ENCODE measurements at regions not wholly inside any gene's neighbourhood (a gene's known extent, or its start where the extent isn't known, plus 50 kb on each side); places are given as distances from the start of the nearest gene placed in this dataset.

GRCh38 chr10:118237930-118238329, 104.2 kb downstream of the FAM204A start:
- TF ChIP-seq CTCF (conservative IDR thresholded peaks at IDR 0.05; ENCODE audit: low read depth, low read length): no peak
- TF ChIP-seq EZH2 (IDR thresholded peaks at IDR 0.05; ENCODE audit: borderline replicate concordance, low read depth, low read length, poor library complexity, severe bottlenecking): no peak

All from A673 (cell line).